ENCODE measurements at regions not wholly inside any gene's neighbourhood (a gene's known extent, or its start where the extent isn't known, plus 50 kb on each side); places are given as distances from the start of the nearest gene placed in this dataset.

DNA sequence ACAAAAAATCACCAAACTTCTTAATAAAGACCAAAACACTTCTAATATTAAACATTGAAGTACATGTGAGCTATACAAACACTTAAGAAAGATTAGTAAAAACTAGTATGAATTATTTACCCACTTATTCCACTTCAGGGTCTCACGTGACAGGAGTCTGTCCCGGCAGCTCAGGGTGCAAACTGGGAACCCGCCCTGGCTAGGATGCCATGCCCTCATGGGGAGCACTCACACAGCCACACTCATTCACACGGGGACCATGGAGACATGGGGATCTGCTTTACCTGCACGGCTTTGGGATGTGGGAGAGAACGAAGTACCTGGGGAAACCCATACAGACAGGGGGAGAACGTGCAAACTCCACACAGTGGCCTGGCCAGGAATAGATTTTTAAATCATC, 179.3 kb upstream of the UBE3A start:
- Histone ChIP-seq H3K9me3 (no peaks in the 10 kb centered on the region), H3K4me3 (no peak overlapping the region), H3K27ac (no peak overlapping the region), H3K4me1 (no peaks in the 10 kb centered on the region), H3K36me3 (no peaks in the 10 kb centered on the region), H3K27me3 (no peaks in the 10 kb centered on the region)
- no peak for DNase-seq
- intact Hi-C loops (cut with DNase I; ENCODE audit: low total_unique reads): no loop called here
- no peak for TF ChIP-seq POLR2A (IDR thresholded peaks at IDR 0.05)
- TF ChIP-seq, protein P1, sequence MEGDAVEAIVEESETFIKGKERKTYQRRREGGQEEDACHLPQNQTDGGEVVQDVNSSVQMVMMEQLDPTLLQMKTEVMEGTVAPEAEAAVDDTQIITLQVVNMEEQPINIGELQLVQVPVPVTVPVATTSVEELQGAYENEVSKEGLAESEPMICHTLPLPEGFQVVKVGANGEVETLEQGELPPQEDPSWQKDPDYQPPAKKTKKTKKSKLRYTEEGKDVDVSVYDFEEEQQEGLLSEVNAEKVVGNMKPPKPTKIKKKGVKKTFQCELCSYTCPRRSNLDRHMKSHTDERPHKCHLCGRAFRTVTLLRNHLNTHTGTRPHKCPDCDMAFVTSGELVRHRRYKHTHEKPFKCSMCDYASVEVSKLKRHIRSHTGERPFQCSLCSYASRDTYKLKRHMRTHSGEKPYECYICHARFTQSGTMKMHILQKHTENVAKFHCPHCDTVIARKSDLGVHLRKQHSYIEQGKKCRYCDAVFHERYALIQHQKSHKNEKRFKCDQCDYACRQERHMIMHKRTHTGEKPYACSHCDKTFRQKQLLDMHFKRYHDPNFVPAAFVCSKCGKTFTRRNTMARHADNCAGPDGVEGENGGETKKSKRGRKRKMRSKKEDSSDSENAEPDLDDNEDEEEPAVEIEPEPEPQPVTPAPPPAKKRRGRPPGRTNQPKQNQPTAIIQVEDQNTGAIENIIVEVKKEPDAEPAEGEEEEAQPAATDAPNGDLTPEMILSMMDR (IDR thresholded peaks at IDR 0.05): no peak

DNA sequence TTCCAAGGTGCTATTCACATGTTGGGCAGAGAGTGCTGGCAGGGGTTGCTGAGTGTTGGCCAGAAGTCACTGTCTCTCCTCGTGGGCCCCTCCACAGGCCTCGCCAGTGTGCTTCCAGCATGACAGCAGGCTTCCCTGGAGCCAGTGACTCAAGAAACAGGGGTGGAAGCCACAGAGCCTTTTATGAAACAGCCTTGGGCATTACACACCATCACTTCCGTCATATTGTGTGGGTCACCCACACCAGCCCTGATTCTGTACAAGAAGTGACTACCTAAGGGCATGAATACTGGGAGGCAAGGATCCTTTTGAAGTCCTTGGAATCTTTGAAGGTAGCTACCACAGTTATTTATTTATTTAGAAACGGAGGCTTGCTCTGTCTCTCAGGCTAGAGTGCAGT, 177.6 kb upstream of the UBE3A start:
- Histone ChIP-seq H3K4me1 (no peaks in the 10 kb centered on the region), H3K36me3 (no peaks in the 10 kb centered on the region), H3K4me3 (no peak overlapping the region), H3K9me3 (no peaks in the 10 kb centered on the region), H3K27ac (no peak overlapping the region), H3K27me3 (no peaks in the 10 kb centered on the region)
- DNase-seq: no peak
- no peak for TF ChIP-seq POLR2A (IDR thresholded peaks at IDR 0.05)
- TF ChIP-seq, protein P1 (IDR thresholded peaks at IDR 0.05): no peak
- intact Hi-C loops (cut with DNase I; ENCODE audit: low total_unique reads): no loop called here

DNA sequence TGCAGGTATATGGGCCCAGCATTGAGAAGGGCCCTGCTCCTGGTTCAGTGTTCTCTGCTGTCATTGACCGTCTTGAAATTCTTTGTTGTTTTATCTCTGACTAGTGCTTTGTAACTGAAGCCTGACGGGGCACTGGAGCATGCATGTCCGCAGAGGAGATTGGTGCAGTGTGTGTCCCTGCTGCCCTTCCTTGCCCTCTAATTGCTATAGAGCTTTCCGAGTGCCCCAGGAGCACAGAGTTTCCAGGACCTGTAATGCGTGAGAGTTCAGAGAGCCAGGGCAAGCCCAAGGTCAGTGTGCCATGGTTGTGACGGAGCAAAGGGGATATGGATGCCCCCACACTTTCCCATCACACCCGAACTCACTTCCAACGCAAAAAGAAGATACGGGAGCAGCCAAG, 174.3 kb upstream of the UBE3A start:
- intact Hi-C loops (cut with DNase I; ENCODE audit: low total_unique reads): no loop called here
- no peak overlapping the region for H3K27ac ChIP-seq
- no peaks in the 10 kb centered on the region for H3K36me3 ChIP-seq
- no peak overlapping the region for H3K4me3 ChIP-seq
- no peaks in the 10 kb centered on the region for H3K9me3 ChIP-seq
- TF ChIP-seq, protein P1 (IDR thresholded peaks at IDR 0.05): no peak
- no peak for TF ChIP-seq POLR2A (IDR thresholded peaks at IDR 0.05)
- H3K4me1 ChIP-seq: no peaks in the 10 kb centered on the region
- no peak for DNase-seq
- no peaks in the 10 kb centered on the region for H3K27me3 ChIP-seq

DNA sequence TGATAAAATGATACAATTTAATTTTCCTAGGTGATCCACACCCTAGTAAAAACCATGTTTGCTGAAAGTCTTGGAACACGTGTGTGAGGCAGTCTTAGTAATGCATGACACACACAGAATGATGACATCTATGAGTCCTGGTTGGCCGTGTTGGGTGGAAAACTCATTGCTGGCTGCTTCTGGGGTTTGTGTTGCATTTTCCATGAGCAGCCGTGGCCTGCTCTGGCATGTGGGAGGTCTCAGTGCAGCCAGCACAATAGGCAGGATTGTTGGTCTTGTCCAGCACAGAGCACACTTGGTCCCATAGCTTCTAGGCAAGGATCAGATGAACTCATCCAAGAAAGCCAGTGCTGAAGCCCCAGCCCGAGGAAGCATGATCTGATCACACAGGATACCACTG, 172.8 kb upstream of the UBE3A start:
- Histone ChIP-seq H3K27me3 (no peaks in the 10 kb centered on the region), H3K9me3 (no peaks in the 10 kb centered on the region), H3K27ac (no peak overlapping the region), H3K36me3 (no peaks in the 10 kb centered on the region), H3K4me3 (no peak overlapping the region), H3K4me1 (no peaks in the 10 kb centered on the region)
- intact Hi-C loops (cut with DNase I; ENCODE audit: low total_unique reads): no loop called here
- no peak for DNase-seq
- no peak for TF ChIP-seq POLR2A (IDR thresholded peaks at IDR 0.05)
- TF ChIP-seq, protein P1 (IDR thresholded peaks at IDR 0.05): no peak

DNA sequence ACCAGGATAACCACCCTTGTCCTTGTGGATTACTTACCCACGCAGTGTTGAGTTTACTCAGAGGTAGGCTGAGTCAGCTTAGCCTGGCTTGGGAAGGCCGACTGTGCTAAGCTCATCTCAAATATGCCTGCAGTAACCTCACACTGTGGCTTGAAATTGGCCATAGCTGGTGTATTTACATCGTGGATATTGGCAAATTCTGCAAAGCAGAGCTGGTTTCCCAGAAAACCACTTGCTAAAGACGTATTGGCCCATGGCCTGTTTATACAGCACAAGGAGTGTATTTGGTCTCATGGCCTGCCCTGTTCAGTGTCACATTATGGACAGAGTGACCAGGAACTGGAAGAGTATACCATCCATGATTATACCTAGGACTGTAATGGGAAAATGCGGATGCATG, 170.5 kb upstream of the UBE3A start:
- Histone ChIP-seq H3K9me3 (no peaks in the 10 kb centered on the region), H3K27me3 (no peaks in the 10 kb centered on the region), H3K36me3 (no peaks in the 10 kb centered on the region), H3K4me3 (no peak overlapping the region), H3K27ac (no peak overlapping the region), H3K4me1 (no peaks in the 10 kb centered on the region)
- intact Hi-C loops (cut with DNase I; ENCODE audit: low total_unique reads): no loop called here
- TF ChIP-seq, protein P1 (IDR thresholded peaks at IDR 0.05): no peak
- no peak for TF ChIP-seq POLR2A (IDR thresholded peaks at IDR 0.05)
- no peak for DNase-seq
